ENCODE measurements at regions not wholly inside any gene's neighbourhood (a gene's known extent, or its start where the extent isn't known, plus 50 kb on each side); places are given as distances from the start of the nearest gene placed in this dataset.

DNA sequence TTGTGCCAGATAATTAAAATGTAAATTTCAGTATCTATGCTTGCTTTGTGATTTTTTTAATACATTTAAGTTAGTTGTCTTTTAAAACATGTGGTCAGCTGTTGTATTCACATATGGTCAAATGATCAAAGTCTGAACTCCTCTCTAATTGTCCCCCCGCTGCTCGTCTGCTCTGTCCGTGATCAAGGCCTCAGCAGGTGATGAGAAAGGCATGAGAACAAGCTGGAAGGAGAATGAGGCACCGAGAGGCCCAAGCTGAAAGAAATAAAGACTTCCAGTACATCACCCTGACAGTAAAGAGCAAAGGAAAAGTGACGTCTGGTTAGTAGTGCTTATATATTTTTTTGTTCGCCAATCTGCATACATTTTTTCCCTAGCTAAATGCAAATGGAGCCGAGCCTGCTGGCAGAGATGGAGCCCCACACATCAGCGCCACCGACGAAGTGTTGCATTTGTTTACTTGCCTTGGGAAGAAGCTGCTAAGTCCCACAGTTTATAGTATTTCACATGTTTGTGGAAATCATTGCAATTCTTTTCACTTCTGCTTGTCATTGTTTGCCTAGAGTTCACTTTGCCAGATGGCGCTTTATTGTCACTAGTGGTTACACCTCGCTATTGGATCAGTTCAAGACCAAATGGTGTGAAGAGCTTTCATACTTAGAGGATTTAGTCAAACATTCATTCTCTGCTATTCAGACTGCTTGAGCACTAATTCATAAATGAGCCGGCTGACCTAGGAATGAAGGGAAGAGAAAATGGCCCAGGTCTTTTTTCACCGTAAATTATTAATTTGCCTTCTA is 181.5 kb downstream of the ZIC3 start:
- TF ChIP-seq POLR2A (IDR thresholded peaks at IDR 0.05; ENCODE audit: borderline replicate concordance, extremely low read depth, insufficient read depth, insufficient read length) = no peak
- no peak for TF ChIP-seq ATF3 (IDR thresholded peaks at IDR 0.05)
- TF ChIP-seq CTCF (IDR thresholded peaks at IDR 0.05 in 2 of 3, conservative IDR thresholded peaks at IDR 0.05 in 1 of 3; ENCODE audit: borderline replicate concordance in 1 of 3, insufficient read depth in 1 of 3, low read depth in 2 of 3, low read length in 2 of 3) = no peak
- no peak for TF ChIP-seq MAX (IDR thresholded peaks at IDR 0.05)
- TF ChIP-seq EZH2 (IDR thresholded peaks at IDR 0.05) = no peak
- TF ChIP-seq ZBTB33 (IDR thresholded peaks at IDR 0.05; ENCODE audit: extremely low read depth, insufficient replicate concordance, low read length) = no peak
- no peak for TF ChIP-seq REST (IDR thresholded peaks at IDR 0.05; ENCODE audit: low read depth)
- TF ChIP-seq EZH2phosphoT487 (IDR thresholded peaks at IDR 0.05; ENCODE audit: borderline replicate concordance) = no peak
